Astrocyte (in vitro differentiated cells and primary cell): ENCODE measurements at regions not wholly inside any gene's neighbourhood (a gene's known extent, or its start where the extent isn't known, plus 50 kb on each side); places are given as distances from the start of the nearest gene placed in this dataset.

Experiments
- DNase-seq: peaks from one replicate; pipeline ENCODE4 v3.0.0-alpha.2; 2010; ENCODE audit warnings: low read depth
- FAIRE-seq: peaks from 2 replicates; lab custom pipeline; 2011; peaks lifted over from hg19 to GRCh38; lab: Jason Lieb, UNC
- H2AFZ ChIP-seq: 2 replicates; pipeline ENCODE4 v1.6.0; 2012; ENCODE audit warnings: low read depth, low read length, inconsistent platforms
- H3K27ac ChIP-seq: 2 replicates; pipeline ENCODE4 v1.5.1; 2011; ENCODE audit warnings: low read depth, low read length, inconsistent platforms
- H3K27me3 ChIP-seq: 2 replicates; pipeline ENCODE4 v1.6.0; 2011; ENCODE audit warnings: low read length, inconsistent platforms; ENCODE audit not compliant: insufficient read depth
- H3K36me3 ChIP-seq: 2 replicates; pipeline ENCODE4 v1.5.1; 2011; ENCODE audit warnings: low read length, inconsistent platforms; ENCODE audit not compliant: insufficient read depth
- H3K4me1 ChIP-seq: 2 replicates; pipeline ENCODE4 v1.5.1; 2011; ENCODE audit warnings: low read length, inconsistent platforms; ENCODE audit not compliant: insufficient read depth
- H3K4me2 ChIP-seq: 2 replicates; pipeline ENCODE4 v1.6.0; 2012; ENCODE audit warnings: low read length, inconsistent platforms
- H3K4me3 ChIP-seq: 2 replicates; pipeline ENCODE4 v1.5.1; 2011; ENCODE audit warnings: low read depth, mild to moderate bottlenecking, low read length, inconsistent platforms; ENCODE audit not compliant: insufficient read depth
- H3K79me2 ChIP-seq: 2 replicates; pipeline ENCODE4 v1.6.0; 2012; ENCODE audit warnings: mild to moderate bottlenecking, low read length, inconsistent platforms; ENCODE audit not compliant: insufficient read depth
- H3K9ac ChIP-seq: 2 replicates; pipeline ENCODE4 v1.6.0; 2012; ENCODE audit warnings: mild to moderate bottlenecking, low read length, inconsistent platforms
- H3K9me3 ChIP-seq: 2 replicates; pipeline ENCODE4 v1.5.1; 2012; ENCODE audit warnings: low read depth, mild to moderate bottlenecking, low read length, inconsistent platforms; ENCODE audit not compliant: insufficient read depth
- H4K20me1 ChIP-seq: 2 replicates; pipeline ENCODE4 v1.6.0; 2012; ENCODE audit warnings: low read length, inconsistent platforms; ENCODE audit not compliant: insufficient read depth
- H3K27ac Mint-ChIP-seq: one replicate; pipeline ENCODE4 v1.8.0; 2021; ENCODE audit warnings: mild to moderate bottlenecking, mixed read lengths; ENCODE audit not compliant: unreplicated experiment
- H3K27me3 Mint-ChIP-seq: one replicate; pipeline ENCODE4 v1.8.0; 2021; ENCODE audit warnings: low read depth, mixed read lengths; ENCODE audit not compliant: unreplicated experiment
- H3K36me3 Mint-ChIP-seq: one replicate; pipeline ENCODE4 v1.8.0; 2021; ENCODE audit warnings: low read depth, mixed read lengths; ENCODE audit not compliant: unreplicated experiment
- H3K4me1 Mint-ChIP-seq: one replicate; pipeline ENCODE4 v1.8.0; 2021; ENCODE audit warnings: low read depth, mixed read lengths; ENCODE audit not compliant: unreplicated experiment
- H3K4me3 Mint-ChIP-seq: one replicate; pipeline ENCODE4 v1.8.0; 2021; ENCODE audit warnings: mild to moderate bottlenecking, moderate library complexity, mixed read lengths; ENCODE audit not compliant: unreplicated experiment
- H3K9me3 Mint-ChIP-seq: one replicate; pipeline ENCODE4 v1.8.0; 2021; ENCODE audit warnings: mild to moderate bottlenecking, mixed read lengths; ENCODE audit not compliant: unreplicated experiment
- CTCF ChIP-seq: IDR thresholded peaks from 2 replicates; pipeline ENCODE4 v1.5.1; 2011; ENCODE audit warnings: low read depth, mild to moderate bottlenecking, inconsistent platforms, low read length, moderate library complexity; ENCODE audit not compliant: insufficient read depth
- EZH2 ChIP-seq: IDR thresholded peaks from 2 replicates; pipeline ENCODE4 v1.6.1; 2012; ENCODE audit warnings: mild to moderate bottlenecking, low read length, inconsistent platforms; ENCODE audit not compliant: insufficient read depth

GRCh38 chr6:131393433-131393832 is 179.6 kb upstream of the ARG1 start:
- no peaks in the 10 kb centered on the region for H3K4me1 ChIP-seq
- no peak overlapping the region for H3K27ac Mint-ChIP-seq
- H3K4me1 Mint-ChIP-seq = no peaks in the 10 kb centered on the region
- H3K9ac ChIP-seq = no peak overlapping the region
- H3K27me3 Mint-ChIP-seq = peaks cover 1% of the 10 kb centered on the region
- H3K36me3 ChIP-seq = no peaks in the 10 kb centered on the region
- H4K20me1 ChIP-seq = no peaks in the 10 kb centered on the region
- peaks cover 4% of the 10 kb centered on the region for H3K9me3 Mint-ChIP-seq
- no peaks in the 10 kb centered on the region for H3K79me2 ChIP-seq
- FAIRE-seq = no peak
- no peak overlapping the region for H3K4me3 Mint-ChIP-seq
- no peak overlapping the region for H2AFZ ChIP-seq
- H3K4me2 ChIP-seq = no peak overlapping the region
- no peaks in the 10 kb centered on the region for H3K36me3 Mint-ChIP-seq
- no peak for DNase-seq
- no peaks in the 10 kb centered on the region for H3K27me3 ChIP-seq
- H3K4me3 ChIP-seq = no peak overlapping the region
- H3K27ac ChIP-seq = no peak overlapping the region
- H3K9me3 ChIP-seq = no peaks in the 10 kb centered on the region
- TF ChIP-seq EZH2 (no peak), CTCF (no peak)

GRCh38 chr6:131394768-131395432 is 178.1 kb upstream of the ARG1 start:
- FAIRE-seq (no peak), DNase-seq (no peak)
- Histone ChIP-seq H2AFZ (no peak overlapping the region), H3K79me2 (no peaks in the 10 kb centered on the region), H3K36me3 (no peaks in the 10 kb centered on the region), H3K9me3 (no peaks in the 10 kb centered on the region), H3K4me1 (peaks cover 4% of the 10 kb centered on the region), H3K27me3 (no peaks in the 10 kb centered on the region), H3K4me3 (no peak overlapping the region), H3K9ac (no peak overlapping the region), H3K27ac (no peak overlapping the region), H3K4me2 (no peak overlapping the region), H4K20me1 (no peaks in the 10 kb centered on the region)
- TF ChIP-seq CTCF (no peak), EZH2 (no peak)
- Mint-ChIP-seq H3K27me3 (no peaks in the 10 kb centered on the region), H3K4me1 (peaks cover 7% of the 10 kb centered on the region), H3K27ac (no peak overlapping the region), H3K9me3 (peaks cover 4% of the 10 kb centered on the region), H3K4me3 (no peak overlapping the region), H3K36me3 (no peaks in the 10 kb centered on the region)

GRCh38 chr6:131398176-131398575 is 174.8 kb upstream of the ARG1 start:
- H3K27ac ChIP-seq = no peak overlapping the region
- H2AFZ ChIP-seq = no peak overlapping the region
- H3K27me3 ChIP-seq = no peaks in the 10 kb centered on the region
- no peak overlapping the region for H3K4me3 ChIP-seq
- peaks cover 10% of the 10 kb centered on the region for H3K9me3 Mint-ChIP-seq
- no peak overlapping the region for H3K27ac Mint-ChIP-seq
- peaks cover 13% of the 10 kb centered on the region for H3K4me1 ChIP-seq
- H3K4me1 Mint-ChIP-seq = peaks cover 19% of the 10 kb centered on the region
- no peaks in the 10 kb centered on the region for H3K9me3 ChIP-seq
- peak; percentile 9 for DNase-seq
- H3K9ac ChIP-seq = no peak overlapping the region
- no peak overlapping the region for H3K4me3 Mint-ChIP-seq
- no peak overlapping the region for H3K4me2 ChIP-seq
- H3K36me3 Mint-ChIP-seq = peaks cover 2% of the 10 kb centered on the region
- no peak for FAIRE-seq
- no peaks in the 10 kb centered on the region for H4K20me1 ChIP-seq
- no peaks in the 10 kb centered on the region for H3K27me3 Mint-ChIP-seq
- TF ChIP-seq EZH2 (no peak), CTCF (no peak)
- no peaks in the 10 kb centered on the region for H3K36me3 ChIP-seq
- no peaks in the 10 kb centered on the region for H3K79me2 ChIP-seq
